Hepatocyte (in vitro differentiated cells): ENCODE measurements at regions not wholly inside any gene's neighbourhood (a gene's known extent, or its start where the extent isn't known, plus 50 kb on each side); places are given as distances from the start of the nearest gene placed in this dataset.
"Not testable (repeated sequence)": the region's sequence is repeated elsewhere in the genome, so short reads cannot be mapped to it uniquely, and the experiment has no call there.

Experiments
- EZH2 ChIP-seq: fragments of 200-600 bp; sonication (generic); IDR thresholded peaks from 2 replicates; pipeline ENCODE4 v1.6.1; 2016; ENCODE audit warnings: antibody characterized with exemption, mild to moderate bottlenecking, borderline replicate concordance
- TF ChIP-seq, protein P1 (sequence below): fragments of 200-600 bp; sonication (generic); IDR thresholded peaks from 2 replicates; pipeline ENCODE4 v1.5.1; 2016; ENCODE audit warnings: antibody characterized with exemption, mild to moderate bottlenecking; ENCODE audit not compliant: poor library complexity

DNA sequence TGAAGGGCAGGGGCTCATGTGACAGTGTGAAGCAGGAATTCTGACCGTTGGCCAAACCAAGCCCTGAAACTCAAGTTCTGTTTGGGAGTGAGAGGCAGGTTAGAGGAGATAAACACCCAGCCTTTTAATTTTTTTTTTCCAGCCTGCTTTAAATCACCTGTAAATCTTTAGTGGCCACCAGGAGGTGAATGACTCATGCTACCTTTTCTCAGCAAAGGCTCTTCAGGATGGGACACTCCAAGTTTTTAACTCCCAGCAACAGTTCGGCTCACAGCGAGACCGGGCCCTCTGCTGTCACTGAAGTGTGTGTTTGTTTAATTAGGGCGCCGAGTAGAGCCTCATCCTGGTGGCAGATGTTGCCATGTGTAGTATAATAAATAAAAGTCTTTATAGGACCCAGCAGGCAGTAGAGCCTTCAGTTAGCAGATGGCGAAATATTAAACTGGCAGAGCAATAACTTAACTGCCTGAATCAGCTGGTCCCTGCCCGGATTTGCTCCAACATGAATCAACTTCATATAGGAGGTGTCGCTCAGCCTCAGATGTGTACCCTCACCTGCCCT lies 180.3 kb downstream of the NPIPA7 start:
- TF ChIP-seq, protein P1, sequence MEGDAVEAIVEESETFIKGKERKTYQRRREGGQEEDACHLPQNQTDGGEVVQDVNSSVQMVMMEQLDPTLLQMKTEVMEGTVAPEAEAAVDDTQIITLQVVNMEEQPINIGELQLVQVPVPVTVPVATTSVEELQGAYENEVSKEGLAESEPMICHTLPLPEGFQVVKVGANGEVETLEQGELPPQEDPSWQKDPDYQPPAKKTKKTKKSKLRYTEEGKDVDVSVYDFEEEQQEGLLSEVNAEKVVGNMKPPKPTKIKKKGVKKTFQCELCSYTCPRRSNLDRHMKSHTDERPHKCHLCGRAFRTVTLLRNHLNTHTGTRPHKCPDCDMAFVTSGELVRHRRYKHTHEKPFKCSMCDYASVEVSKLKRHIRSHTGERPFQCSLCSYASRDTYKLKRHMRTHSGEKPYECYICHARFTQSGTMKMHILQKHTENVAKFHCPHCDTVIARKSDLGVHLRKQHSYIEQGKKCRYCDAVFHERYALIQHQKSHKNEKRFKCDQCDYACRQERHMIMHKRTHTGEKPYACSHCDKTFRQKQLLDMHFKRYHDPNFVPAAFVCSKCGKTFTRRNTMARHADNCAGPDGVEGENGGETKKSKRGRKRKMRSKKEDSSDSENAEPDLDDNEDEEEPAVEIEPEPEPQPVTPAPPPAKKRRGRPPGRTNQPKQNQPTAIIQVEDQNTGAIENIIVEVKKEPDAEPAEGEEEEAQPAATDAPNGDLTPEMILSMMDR, result not testable (repeated sequence)
- TF ChIP-seq EZH2, result not testable (repeated sequence)
